HepG2 (cell line): ENCODE measurements at regions not wholly inside any gene's neighbourhood (a gene's known extent, or its start where the extent isn't known, plus 50 kb on each side); places are given as distances from the start of the nearest gene placed in this dataset.

Source experiments
- ARNT2 ChIP-seq: sonication (generic); formaldehyde crosslinking; IDR thresholded peaks from 2 replicates; pipeline ENCODE4 v1.8.0; 2022; ENCODE audit warnings: mild to moderate bottlenecking, low read depth, missing genetic modification reagents, moderate library complexity
- ATF7-NPFF ChIP-seq: sonication (generic); formaldehyde crosslinking; IDR thresholded peaks from 2 replicates; pipeline ENCODE4 v1.8.1; 2023; ENCODE audit warnings: mild to moderate bottlenecking, low read depth, missing genetic modification reagents, moderate library complexity
- CBX2 ChIP-seq, 2 experiments: fragments of 200-600 bp in 1 of 2; sonication (generic); formaldehyde crosslinking in 1 of 2; IDR thresholded peaks; 2 replicates each; pipeline versions ENCODE4 v1.7.0 to v1.8.1; 2018 to 2022; ENCODE audit warnings: low read depth in 2 of 2, low read length in 1 of 2, mild to moderate bottlenecking in 1 of 2, missing genetic modification reagents in 1 of 2
- EP300 ChIP-seq, 3 experiments: sonication (generic) in 1 of 3; formaldehyde crosslinking in 1 of 3; IDR thresholded peaks; 2 replicates each; pipeline versions ENCODE4 v1.5.1 to v1.6.1; 2011 to 2020; ENCODE audit warnings: low read depth in 2 of 3, low read length in 2 of 3, borderline replicate concordance in 1 of 3, improper control_type of control experiment in 1 of 3, mild to moderate bottlenecking in 1 of 3, missing genetic modification reagents in 1 of 3, moderate library complexity in 1 of 3
- FOXA1 ChIP-seq, 2 experiments: fragments of 450-650 bp in 1 of 2; sonication (generic) in 1 of 2; formaldehyde crosslinking in 1 of 2; IDR thresholded peaks; 2 replicates each; pipeline versions ENCODE4 v1.4.0 to v1.6.1; 2016 to 2020; ENCODE audit warnings: missing genetic modification reagents in 1 of 2
- GATAD2A ChIP-seq: IDR thresholded peaks from 2 replicates; pipeline ENCODE4 v1.6.1; 2016
- GLI4 ChIP-seq: sonication (generic); formaldehyde crosslinking; IDR thresholded peaks from 2 replicates; pipeline ENCODE4 v1.5.1; 2020; ENCODE audit warnings: missing genetic modification reagents, mild to moderate bottlenecking, moderate library complexity, borderline replicate concordance
- IKZF1 ChIP-seq: fragments of 450-650 bp; IDR thresholded peaks from 2 replicates; pipeline ENCODE4 v1.7.1; 2016
- KLF12 ChIP-seq: sonication (generic); formaldehyde crosslinking; IDR thresholded peaks from 2 replicates; pipeline ENCODE4 v1.4.0; 2020; ENCODE audit warnings: missing genetic modification reagents, borderline replicate concordance
- KLF13 ChIP-seq: sonication (generic); formaldehyde crosslinking; IDR thresholded peaks from 2 replicates; pipeline ENCODE4 v1.4.0; 2020; ENCODE audit warnings: mild to moderate bottlenecking, missing genetic modification reagents
- KMT2B ChIP-seq: IDR thresholded peaks from 2 replicates; pipeline ENCODE4 v1.6.1; 2016; ENCODE audit warnings: missing genetic modification reagents, missing compliant biosample characterization
- RARA ChIP-seq: IDR thresholded peaks from 2 replicates; pipeline ENCODE4 v1.6.1; 2016; ENCODE audit warnings: missing genetic modification reagents, missing compliant biosample characterization
- SOX6 ChIP-seq, 2 experiments: fragments of 450-650 bp in 1 of 2; sonication (generic) in 1 of 2; formaldehyde crosslinking in 1 of 2; IDR thresholded peaks; 2 replicates each; pipeline versions ENCODE4 v1.4.0 to v1.6.1; 2017 to 2020; ENCODE audit warnings: antibody characterized with exemption in 1 of 2, mild to moderate bottlenecking in 1 of 2, missing genetic modification reagents in 1 of 2
- SUZ12 ChIP-seq: fragments of 150-350 bp; IDR thresholded peaks from 2 replicates; pipeline ENCODE4 v1.6.1; 2014; ENCODE audit warnings: low read depth, low read length
- TBP ChIP-seq: sonication (generic); formaldehyde crosslinking; IDR thresholded peaks from 2 replicates; pipeline ENCODE4 v1.5.0; 2020; ENCODE audit warnings: missing genetic modification reagents
- ZFP37 ChIP-seq: sonication (generic); formaldehyde crosslinking; IDR thresholded peaks from 2 replicates; pipeline ENCODE4 v1.4.0; 2020; ENCODE audit warnings: missing genetic modification reagents, borderline replicate concordance
- ZFY ChIP-seq: sonication (generic); formaldehyde crosslinking; IDR thresholded peaks from 2 replicates; pipeline ENCODE4 v1.4.0; 2020; ENCODE audit warnings: missing genetic modification reagents
- ZMAT3 ChIP-seq: sonication (generic); formaldehyde crosslinking; conservative IDR thresholded peaks from 2 replicates; pipeline ENCODE4 v1.7.0; 2021; ENCODE audit warnings: missing genetic modification reagents
- ZNF326 ChIP-seq: sonication (generic); formaldehyde crosslinking; IDR thresholded peaks from 2 replicates; pipeline ENCODE4 v1.4.0; 2020; ENCODE audit warnings: missing genetic modification reagents, borderline replicate concordance
- ZNF354B ChIP-seq: sonication (generic); formaldehyde crosslinking; IDR thresholded peaks from 2 replicates; pipeline ENCODE4 v1.8.0; 2022; ENCODE audit warnings: mild to moderate bottlenecking, missing genetic modification reagents
- ZNF616 ChIP-seq: sonication (generic); formaldehyde crosslinking; IDR thresholded peaks from 2 replicates; pipeline ENCODE4 v1.5.0; 2020; ENCODE audit warnings: low read depth, mild to moderate bottlenecking, missing genetic modification reagents
- TF ChIP-seq, protein P1 (sequence below): sonication (generic); formaldehyde crosslinking; IDR thresholded peaks from 2 replicates; pipeline ENCODE4 v1.8.0; 2022; ENCODE audit warnings: mild to moderate bottlenecking, missing genetic modification reagents
- TF ChIP-seq, protein P2 (sequence below): IDR thresholded peaks from 2 replicates; pipeline ENCODE4 v1.6.1; 2016; ENCODE audit warnings: low read depth, borderline replicate concordance
- TF ChIP-seq, protein P3 (sequence below): IDR thresholded peaks from 2 replicates; pipeline ENCODE4 v1.6.1; 2018; ENCODE audit warnings: missing genetic modification reagents, mild to moderate bottlenecking, missing compliant biosample characterization
- TF ChIP-seq, protein P4 (sequence below): IDR thresholded peaks from 2 replicates; pipeline ENCODE4 v1.6.1; 2018; ENCODE audit warnings: missing genetic modification reagents

DNA sequence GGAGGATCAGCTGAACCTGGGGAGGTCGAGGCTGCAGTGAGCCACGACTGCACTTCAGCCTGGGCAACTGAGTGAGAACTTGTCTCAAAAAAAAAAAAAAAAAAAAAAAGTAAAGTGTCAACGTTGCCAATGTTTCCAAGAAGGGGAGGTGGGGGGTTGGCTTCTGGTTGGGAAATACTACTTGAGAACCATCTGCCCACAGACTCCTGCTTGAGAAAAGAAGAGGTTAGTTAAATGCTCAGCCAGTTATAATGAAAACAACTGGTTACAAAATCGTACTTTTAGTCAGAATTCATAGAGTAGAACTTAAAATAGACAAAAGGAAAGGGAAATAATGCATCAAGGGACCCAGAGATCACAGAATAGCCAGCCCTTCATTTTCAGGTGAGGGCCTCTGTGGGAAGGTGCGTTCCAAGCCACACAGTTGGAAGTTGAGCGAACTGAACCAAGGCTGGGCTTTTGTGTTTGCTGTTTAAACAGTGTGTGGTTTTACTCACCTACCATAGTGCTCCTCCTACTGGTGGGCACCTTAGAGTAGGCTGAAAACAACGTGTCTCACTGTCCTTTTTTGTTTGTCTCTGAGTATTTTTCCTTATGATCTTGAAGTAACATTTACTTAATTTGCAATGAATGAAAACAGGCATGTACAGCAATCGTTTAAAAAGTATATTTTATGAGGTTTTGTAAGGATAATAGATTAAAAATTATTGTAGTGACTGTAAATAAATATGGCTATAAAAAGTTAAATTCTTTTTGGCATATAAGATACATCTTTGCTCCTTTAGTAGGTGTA is 200.7 kb downstream of the BCAS1 start (continued):
- TF ChIP-seq ARNT2 (CRISPR knock-in tag), result 0 out of 2 replicates have a peak, but pooled peaks have one; percentile 54
- peak; percentile 96 for TF ChIP-seq GATAD2A (CRISPR knock-in tag)
- TF ChIP-seq ZNF616 (CRISPR knock-in tag), result peak; percentile 69; the same call in 1 of the 2 replicates
- TF ChIP-seq TBP (CRISPR knock-in tag), result no peak
- TF ChIP-seq ZFY (CRISPR knock-in tag), result peak; percentile 69
- no peak for TF ChIP-seq IKZF1
- TF ChIP-seq, protein P1, sequence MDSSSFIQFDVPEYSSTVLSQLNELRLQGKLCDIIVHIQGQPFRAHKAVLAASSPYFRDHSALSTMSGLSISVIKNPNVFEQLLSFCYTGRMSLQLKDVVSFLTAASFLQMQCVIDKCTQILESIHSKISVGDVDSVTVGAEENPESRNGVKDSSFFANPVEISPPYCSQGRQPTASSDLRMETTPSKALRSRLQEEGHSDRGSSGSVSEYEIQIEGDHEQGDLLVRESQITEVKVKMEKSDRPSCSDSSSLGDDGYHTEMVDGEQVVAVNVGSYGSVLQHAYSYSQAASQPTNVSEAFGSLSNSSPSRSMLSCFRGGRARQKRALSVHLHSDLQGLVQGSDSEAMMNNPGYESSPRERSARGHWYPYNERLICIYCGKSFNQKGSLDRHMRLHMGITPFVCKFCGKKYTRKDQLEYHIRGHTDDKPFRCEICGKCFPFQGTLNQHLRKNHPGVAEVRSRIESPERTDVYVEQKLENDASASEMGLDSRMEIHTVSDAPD, result 0 out of 2 replicates have a peak, but pooled peaks have one; percentile 73
- no peak for TF ChIP-seq CBX2 (IDR thresholded peaks at IDR 0.05; ENCODE audit: low read depth, low read length)
- peak; percentile 89; the same call in 1 of the 2 replicates for TF ChIP-seq CBX2 (CRISPR knock-in tag; IDR thresholded peaks at IDR 0.05; ENCODE audit: low read depth)
- TF ChIP-seq KMT2B (CRISPR knock-in tag), result peak; percentile 73; the same call in 1 of the 2 replicates
- 0 out of 2 replicates have a peak, but pooled peaks have one; percentile 47 for TF ChIP-seq ZNF354B
- no peak for TF ChIP-seq ZNF326 (CRISPR knock-in tag)
- peak in 1 of 2 experiments; percentile 79; a peak in 3 of 4 replicates for TF ChIP-seq EP300 (IDR thresholded peaks at IDR 0.05; ENCODE audit: low read depth in 2 of 2, low read length in 2 of 2)
- no peak for TF ChIP-seq EP300 (CRISPR knock-in tag; IDR thresholded peaks at IDR 0.05; ENCODE audit: borderline replicate concordance)
- TF ChIP-seq SOX6 (IDR thresholded peaks at IDR 0.05), result no peak
- peak; percentile 92 for TF ChIP-seq SOX6 (CRISPR knock-in tag; IDR thresholded peaks at IDR 0.05)
- 0 out of 2 replicates have a peak, but pooled peaks have one; percentile 38 for TF ChIP-seq ZMAT3 (CRISPR knock-in tag)
- TF ChIP-seq GLI4, result no peak
- TF ChIP-seq, protein P2, sequence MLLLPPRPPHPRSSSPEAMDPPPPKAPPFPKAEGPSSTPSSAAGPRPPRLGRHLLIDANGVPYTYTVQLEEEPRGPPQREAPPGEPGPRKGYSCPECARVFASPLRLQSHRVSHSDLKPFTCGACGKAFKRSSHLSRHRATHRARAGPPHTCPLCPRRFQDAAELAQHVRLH (CRISPR knock-in tag), result peak; percentile 86; the same call in 1 of the 2 replicates
- no peak for TF ChIP-seq KLF13 (CRISPR knock-in tag)
- TF ChIP-seq RARA (CRISPR knock-in tag), result peak; percentile 69
- TF ChIP-seq FOXA1 (IDR thresholded peaks at IDR 0.05), result no peak
- peak; percentile 89 for TF ChIP-seq FOXA1 (CRISPR knock-in tag; IDR thresholded peaks at IDR 0.05)
- no peak for TF ChIP-seq ATF7-NPFF (CRISPR knock-in tag)
- TF ChIP-seq, protein P3, sequence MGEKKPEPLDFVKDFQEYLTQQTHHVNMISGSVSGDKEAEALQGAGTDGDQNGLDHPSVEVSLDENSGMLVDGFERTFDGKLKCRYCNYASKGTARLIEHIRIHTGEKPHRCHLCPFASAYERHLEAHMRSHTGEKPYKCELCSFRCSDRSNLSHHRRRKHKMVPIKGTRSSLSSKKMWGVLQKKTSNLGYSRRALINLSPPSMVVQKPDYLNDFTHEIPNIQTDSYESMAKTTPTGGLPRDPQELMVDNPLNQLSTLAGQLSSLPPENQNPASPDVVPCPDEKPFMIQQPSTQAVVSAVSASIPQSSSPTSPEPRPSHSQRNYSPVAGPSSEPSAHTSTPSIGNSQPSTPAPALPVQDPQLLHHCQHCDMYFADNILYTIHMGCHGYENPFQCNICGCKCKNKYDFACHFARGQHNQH (CRISPR knock-in tag), result peak; percentile 83; the same call in 1 of the 2 replicates
- TF ChIP-seq SUZ12, result no peak
- TF ChIP-seq, protein P4, sequence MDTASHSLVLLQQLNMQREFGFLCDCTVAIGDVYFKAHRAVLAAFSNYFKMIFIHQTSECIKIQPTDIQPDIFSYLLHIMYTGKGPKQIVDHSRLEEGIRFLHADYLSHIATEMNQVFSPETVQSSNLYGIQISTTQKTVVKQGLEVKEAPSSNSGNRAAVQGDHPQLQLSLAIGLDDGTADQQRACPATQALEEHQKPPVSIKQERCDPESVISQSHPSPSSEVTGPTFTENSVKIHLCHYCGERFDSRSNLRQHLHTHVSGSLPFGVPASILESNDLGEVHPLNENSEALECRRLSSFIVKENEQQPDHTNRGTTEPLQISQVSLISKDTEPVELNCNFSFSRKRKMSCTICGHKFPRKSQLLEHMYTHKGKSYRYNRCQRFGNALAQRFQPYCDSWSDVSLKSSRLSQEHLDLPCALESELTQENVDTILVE (CRISPR knock-in tag), result peak; percentile 91
- TF ChIP-seq KLF12 (CRISPR knock-in tag), result 0 out of 2 replicates have a peak, but pooled peaks have one; percentile 24
- TF ChIP-seq ZFP37 (CRISPR knock-in tag), result 0 out of 2 replicates have a peak, but pooled peaks have one; percentile 30
